ENCODE measurements at regions not wholly inside any gene's neighbourhood (a gene's known extent, or its start where the extent isn't known, plus 50 kb on each side); places are given as distances from the start of the nearest gene placed in this dataset.

DNA sequence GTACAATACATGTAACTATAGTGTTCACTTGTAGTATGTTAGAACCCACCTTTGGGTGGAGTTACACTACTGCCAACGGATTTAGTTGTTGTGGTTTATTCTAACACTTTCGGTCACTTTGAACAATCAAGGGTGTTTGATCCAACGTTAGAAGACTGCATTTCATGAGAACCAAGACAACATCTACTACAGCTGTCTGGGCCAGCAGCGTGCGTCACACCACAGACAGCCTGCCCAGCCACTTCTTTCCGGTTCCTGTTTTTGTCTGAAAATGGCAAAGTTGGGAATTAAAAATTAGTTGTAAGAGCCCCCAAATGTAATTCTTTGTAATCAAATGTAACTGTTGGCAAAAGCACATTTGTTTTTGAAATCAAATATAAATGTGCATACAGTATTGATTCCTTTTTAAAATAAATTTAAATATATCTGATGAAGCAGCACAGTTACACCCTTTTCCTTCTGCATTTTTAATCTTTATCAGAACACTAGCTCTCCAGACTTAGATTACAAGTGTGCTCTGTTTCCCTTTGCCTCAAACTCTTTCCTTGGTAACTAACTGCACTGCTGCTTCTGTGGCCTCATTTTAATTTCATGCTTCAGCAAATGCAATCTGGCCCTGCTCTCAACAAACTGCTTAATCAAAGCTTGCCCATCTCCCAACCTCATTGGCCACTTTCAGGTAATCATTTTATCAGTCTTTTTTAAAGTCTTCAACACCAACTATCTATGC lies 86.6 kb upstream of the DPH5 start:
- TF ChIP-seq, protein P1, sequence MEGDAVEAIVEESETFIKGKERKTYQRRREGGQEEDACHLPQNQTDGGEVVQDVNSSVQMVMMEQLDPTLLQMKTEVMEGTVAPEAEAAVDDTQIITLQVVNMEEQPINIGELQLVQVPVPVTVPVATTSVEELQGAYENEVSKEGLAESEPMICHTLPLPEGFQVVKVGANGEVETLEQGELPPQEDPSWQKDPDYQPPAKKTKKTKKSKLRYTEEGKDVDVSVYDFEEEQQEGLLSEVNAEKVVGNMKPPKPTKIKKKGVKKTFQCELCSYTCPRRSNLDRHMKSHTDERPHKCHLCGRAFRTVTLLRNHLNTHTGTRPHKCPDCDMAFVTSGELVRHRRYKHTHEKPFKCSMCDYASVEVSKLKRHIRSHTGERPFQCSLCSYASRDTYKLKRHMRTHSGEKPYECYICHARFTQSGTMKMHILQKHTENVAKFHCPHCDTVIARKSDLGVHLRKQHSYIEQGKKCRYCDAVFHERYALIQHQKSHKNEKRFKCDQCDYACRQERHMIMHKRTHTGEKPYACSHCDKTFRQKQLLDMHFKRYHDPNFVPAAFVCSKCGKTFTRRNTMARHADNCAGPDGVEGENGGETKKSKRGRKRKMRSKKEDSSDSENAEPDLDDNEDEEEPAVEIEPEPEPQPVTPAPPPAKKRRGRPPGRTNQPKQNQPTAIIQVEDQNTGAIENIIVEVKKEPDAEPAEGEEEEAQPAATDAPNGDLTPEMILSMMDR (IDR thresholded peaks at IDR 0.05; ENCODE audit: extremely low read depth, insufficient read depth, missing control alignments) = no peak
- peak; percentile 14 for DNase-seq (ENCODE audit: low spot score)
- in situ Hi-C loops (cut with MboI; ENCODE audit: low pct_unique_long_range_greater_than_20kb, low sequenced_read_pairs, unreplicated experiment) = no loop called here

DNA sequence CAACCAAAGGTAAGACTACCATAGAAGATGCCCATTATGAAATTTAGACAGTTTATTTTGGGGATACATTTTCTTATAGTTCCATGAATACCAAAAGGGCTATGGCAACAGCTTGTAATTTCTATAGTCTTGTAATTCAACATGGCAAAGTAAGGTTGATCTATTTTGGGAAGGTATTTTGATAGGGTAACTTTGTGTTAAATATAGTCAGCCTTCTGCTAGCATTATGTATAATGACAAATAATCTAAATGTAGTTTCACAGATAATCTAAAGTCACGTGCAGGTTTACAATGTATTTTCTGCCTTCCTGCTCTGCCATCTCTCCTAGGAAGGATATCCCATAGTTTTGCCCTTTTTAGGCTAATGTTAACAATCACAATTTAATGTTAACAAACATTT lies 85.9 kb upstream of the DPH5 start:
- in situ Hi-C loops (cut with MboI; ENCODE audit: low pct_unique_long_range_greater_than_20kb, low sequenced_read_pairs, unreplicated experiment) = no loop called here
- DNase-seq (ENCODE audit: low spot score) = no peak
- TF ChIP-seq, protein P1 (IDR thresholded peaks at IDR 0.05; ENCODE audit: extremely low read depth, insufficient read depth, missing control alignments) = no peak

GRCh38 chr1:101109791-101110190 lies 84.2 kb upstream of the DPH5 start:
- in situ Hi-C loops (cut with MboI; ENCODE audit: low pct_unique_long_range_greater_than_20kb, low sequenced_read_pairs, unreplicated experiment) = no loop called here
- DNase-seq (ENCODE audit: low spot score) = no peak
- TF ChIP-seq, protein P1 (IDR thresholded peaks at IDR 0.05; ENCODE audit: extremely low read depth, insufficient read depth, missing control alignments) = no peak

- in situ Hi-C loops (cut with MboI; ENCODE audit: low pct_unique_long_range_greater_than_20kb, low sequenced_read_pairs, unreplicated experiment) = no loop called here
- no peak for DNase-seq (ENCODE audit: low spot score)
- TF ChIP-seq, protein P1 (IDR thresholded peaks at IDR 0.05; ENCODE audit: extremely low read depth, insufficient read depth, missing control alignments) = no peak
These were observed 82.5 kb upstream of the DPH5 start for GRCh38 chr1:101108111-101108500.

GRCh38 chr1:101107496-101108110 lies 82.0 kb upstream of the DPH5 start:
- no peak for DNase-seq (ENCODE audit: low spot score)
- TF ChIP-seq, protein P1 (IDR thresholded peaks at IDR 0.05; ENCODE audit: extremely low read depth, insufficient read depth, missing control alignments) = no peak
- in situ Hi-C loops (cut with MboI; ENCODE audit: low pct_unique_long_range_greater_than_20kb, low sequenced_read_pairs, unreplicated experiment) = no loop called here

DNA sequence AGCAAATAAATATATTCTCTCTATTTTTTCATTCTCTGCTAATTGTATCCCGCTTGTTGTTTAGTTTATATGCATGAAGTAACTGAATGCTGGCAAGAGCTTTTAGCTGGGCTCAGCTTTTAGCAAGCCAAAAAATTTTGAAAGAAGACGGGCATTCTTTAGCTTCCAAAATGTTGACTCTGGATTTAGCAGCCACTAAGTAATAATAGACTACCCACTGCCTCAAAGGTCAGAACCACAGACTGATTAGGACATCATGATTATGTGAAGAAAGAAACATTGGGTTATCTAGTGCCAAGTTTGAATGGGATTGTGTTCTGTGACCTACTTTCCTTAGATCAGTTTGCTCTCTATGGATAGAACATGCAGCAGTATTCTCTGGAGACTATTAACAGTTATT lies 80.3 kb upstream of the DPH5 start:
- TF ChIP-seq, protein P1 (IDR thresholded peaks at IDR 0.05; ENCODE audit: extremely low read depth, insufficient read depth, missing control alignments) = no peak
- no peak for DNase-seq (ENCODE audit: low spot score)
- in situ Hi-C loops (cut with MboI; ENCODE audit: low pct_unique_long_range_greater_than_20kb, low sequenced_read_pairs, unreplicated experiment) = no loop called here

Measured in GM13977 (cell line).